NCI-H2029 treated with DMSO at 0.1 percent for 48 hours (cell line): ENCODE measurements at regions not wholly inside any gene's neighbourhood (a gene's known extent, or its start where the extent isn't known, plus 50 kb on each side); places are given as distances from the start of the nearest gene placed in this dataset.
"Not testable (repeated sequence)": the region's sequence is repeated elsewhere in the genome, so short reads cannot be mapped to it uniquely, and the experiment has no call there.

Source experiments
- DNase-seq: peaks from one replicate; lab custom pipeline; 2025; lab: John Stamatoyannopoulos, UW

- DNase-seq = no peak
These were observed 228.5 kb downstream of the ERMARD start for GRCh38 chr6:169979873-169980432.

GRCh38 chr6:169978615-169979161 is 227.3 kb downstream of the ERMARD start:
- DNase-seq = no peak

DNA sequence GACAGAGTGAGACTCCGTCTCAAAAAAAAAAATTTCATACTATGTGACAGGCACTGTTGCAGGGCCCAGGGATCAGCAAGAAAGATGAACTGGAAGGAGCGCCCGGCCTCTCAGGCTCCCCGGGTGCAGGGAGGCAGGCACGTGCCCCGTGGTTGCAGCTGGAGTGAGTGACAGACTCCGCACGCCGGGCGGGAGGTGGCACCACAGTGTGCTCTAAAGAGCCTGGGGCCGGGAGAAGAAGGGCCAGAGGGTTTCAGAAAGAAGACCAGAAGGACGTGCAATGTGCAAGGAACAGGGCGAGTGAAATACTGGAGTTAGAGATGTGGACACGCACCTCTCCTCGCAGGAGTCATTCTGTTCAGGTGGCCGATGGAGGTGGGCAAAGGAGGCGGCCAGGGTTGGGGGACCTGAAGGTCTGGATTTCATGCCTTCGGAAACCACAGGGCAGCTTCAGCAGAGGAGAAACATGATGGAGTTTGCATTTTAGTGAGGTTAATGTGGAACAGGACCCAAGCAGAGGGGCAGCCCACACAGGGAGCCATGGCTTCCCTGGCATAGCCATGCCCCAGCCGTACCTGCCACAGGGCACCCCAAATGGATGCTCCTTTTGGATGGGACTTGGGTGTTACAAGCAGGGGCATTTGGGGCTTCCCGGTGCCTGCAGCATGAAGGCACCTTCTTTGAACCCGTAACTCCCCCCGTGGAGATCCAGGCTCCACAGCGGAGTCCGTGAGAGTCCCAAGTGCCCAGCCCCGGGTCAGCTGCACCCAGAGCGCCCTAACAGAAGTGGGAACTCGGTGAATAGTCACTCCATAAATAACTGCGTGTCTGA is 226.2 kb downstream of the ERMARD start:
- DNase-seq = no peak

DNA sequence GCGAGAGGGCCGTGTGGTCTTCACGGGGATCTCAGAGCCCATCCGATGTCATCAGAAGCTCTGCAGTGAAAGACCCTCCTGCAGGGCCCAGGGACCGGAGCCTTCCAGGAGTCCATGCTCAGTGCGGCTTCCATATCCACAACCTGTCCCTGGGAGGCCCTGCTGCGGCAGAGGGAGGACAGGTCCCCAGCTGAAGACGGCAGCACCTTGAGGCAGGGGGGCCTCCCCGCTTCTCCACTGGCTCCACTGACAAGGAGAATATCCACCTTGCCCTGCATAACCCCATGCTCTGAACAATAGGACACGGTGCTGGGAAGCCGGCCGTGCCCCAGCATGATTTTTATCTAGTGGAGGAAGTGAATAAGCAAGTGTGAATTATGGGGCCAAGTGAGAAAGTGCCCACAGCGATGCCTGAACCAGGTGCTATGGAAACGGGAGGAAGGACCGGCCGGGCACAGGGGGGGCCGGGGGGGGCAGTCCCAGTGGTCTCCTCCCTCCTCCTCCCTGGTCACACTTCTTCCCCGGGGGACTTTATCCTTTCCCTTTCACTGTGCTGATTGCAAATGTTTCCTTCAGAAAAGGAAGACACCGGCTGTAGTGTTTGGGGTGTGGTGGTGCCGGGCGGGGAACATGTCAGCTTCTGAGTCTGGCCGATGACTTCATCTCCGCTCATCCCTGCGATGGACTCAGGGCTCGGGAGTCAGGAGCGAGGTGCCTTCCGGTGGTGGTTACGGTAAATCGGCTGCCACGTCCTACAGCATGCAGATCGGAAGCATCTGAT is 225.1 kb downstream of the ERMARD start:
- DNase-seq = no peak

GRCh38 chr6:169975701-169976100 is 224.3 kb downstream of the ERMARD start:
- no peak for DNase-seq

DNA sequence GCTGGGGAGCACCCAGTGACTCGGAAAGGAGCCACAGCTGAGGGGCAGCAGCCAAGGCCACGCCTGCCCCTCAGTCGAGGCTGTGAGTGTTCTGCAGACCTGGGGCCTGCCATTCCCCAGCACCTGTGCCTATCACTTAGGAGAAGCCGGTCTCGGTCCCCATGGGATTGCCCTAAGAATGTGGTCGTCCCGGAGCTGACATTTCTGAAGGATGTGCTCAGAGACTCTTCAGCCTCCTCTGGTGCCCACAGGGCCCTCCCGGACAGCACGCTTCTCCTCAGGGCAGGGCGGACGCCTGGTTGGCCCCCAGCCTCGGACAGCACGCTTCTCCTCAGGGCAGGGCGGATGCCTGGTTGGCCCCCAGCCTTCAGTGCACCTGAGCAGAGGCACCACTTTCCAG is 223.9 kb downstream of the ERMARD start:
- DNase-seq = no peak

DNA sequence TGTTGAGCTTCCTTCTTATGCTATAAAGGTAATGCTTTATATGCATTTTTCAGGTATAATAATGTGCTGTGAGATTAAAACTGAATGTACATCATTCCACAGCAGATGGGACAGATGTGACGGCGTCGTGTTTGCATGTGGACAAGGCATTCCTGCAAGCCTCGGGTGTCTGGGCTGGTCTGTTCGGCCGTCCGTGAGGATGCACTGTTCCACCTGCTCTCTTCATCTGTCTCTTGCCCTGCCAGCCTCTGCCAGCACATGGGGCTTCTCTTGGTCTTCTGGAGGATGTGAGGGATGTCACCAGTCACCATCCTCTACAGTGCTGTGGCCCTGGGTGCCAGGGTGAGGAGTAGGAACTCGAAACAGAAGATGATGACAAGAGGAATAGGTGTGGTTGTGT is 223.2 kb downstream of the ERMARD start:
- DNase-seq = no peak

DNA sequence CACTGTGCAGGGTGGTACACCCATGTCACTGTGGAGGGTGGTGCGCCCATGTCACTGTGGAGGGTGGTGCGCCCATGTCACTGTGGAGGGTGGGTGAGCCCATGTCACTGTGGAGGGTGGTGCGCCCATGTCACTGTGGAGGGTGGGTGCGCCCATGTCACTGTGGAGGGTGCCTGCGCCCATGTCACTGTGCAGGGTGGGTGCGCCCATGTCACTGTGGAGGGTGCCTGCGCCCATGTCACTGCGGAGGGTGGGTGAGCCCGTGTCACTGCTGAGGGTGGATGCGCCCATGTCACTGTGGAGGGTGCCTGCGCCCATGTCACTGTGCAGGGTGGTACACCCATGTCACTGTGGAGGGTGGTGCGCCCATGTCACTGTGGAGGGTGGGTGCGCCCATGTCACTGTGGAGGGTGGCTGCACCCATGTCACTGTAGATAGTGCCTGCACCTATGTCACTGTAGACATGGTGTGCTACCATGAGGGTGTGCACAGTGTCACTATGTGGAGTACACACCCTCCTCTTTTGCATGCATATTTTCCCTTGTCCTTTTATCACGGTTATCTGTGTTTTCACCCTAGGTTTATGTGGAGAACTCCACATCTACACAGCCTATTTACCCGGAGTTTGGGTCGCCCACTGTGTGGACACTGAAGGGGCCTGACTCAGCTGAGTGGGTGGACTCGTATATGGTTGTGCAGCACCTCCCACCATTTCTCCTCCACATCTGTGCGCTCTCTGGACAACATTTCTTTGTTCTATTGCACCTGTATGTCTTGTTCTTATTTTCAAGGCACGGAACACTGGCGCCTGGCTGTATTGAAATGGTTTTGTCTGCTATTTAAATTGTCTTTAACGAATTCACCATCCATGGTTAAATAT is 222.4 kb downstream of the ERMARD start:
- not testable (repeated sequence) for DNase-seq

- no peak for DNase-seq
These were observed 221.3 kb downstream of the ERMARD start for GRCh38 chr6:169972736-169973135.

GRCh38 chr6:169972101-169972651 is 220.8 kb downstream of the ERMARD start:
- no peak for DNase-seq

GRCh38 chr6:169971081-169971861 is 219.8 kb downstream of the ERMARD start:
- DNase-seq = no peak

- no peak for DNase-seq
These were observed 219.0 kb downstream of the ERMARD start for GRCh38 chr6:169970306-169970988.

DNA sequence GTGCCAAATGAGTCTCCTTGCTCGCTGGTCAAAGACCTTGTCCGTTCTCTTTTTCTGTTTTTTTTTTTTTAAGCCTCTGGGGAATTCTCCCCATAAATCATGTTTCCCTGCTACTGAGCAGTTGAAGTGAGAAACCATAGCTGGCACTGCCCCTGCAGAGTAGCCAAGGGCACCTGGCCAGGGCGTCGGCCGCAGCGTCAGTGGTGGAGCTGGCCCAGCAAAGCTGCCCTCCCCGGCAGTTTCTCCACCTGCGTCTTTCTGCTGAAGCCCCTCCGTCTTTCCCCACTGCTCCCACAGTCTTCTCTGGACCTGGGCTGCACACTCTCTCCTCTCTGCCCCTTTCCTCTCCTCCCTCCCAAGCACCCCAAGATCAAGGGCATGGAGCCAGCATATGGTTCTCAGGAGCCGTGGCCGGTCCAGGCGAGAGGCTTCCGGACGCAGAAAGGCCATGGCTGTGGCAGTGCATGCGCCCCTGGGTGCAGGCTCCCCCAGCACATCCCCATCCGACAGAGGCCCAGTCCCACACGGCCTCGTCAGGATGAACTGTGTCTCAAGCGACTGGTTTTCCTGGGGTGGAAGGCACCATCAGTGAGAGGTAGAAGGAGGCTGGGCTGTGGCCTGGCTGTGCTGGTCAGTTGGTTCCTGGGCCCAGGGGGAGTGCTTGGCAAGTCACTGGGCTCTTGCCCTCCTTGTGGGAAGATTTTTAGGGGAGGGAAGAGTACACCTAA is 218.1 kb downstream of the ERMARD start:
- DNase-seq = no peak

DNA sequence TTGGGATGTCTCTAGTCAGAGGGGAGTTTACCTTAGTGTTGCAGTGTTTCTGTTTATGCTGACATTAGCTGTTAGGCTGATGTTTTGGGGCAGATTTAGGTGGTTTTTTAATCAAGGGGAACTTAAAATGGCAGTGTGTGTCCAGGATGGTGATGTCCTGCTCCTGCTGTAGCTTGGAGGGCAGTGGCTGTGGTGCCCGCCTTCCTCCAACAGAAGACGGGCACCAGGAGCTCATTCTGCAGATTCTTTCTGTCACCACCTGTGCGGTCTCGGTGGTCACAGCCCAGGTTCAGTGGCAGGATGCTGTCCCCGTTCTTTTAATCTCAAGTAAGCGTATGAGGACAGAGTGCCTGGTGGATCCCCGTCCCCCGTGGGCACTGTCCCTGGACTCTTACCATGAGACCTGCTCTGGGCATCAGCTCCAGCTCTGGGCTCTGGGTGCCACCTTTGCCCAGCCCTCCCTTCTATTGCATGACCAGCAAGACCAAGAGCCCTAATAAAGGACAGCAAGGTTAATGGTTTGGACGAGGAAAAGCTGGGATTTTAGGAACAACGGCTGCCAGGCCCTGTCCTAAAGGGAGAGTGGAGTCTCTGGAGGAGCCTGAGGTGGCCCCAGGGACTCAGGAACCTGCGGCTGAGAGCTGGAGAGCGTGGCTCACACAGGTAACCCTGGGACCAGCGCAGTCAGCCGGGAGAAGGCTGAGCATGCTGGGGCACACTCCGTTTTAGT is 217.3 kb downstream of the ERMARD start:
- no peak for DNase-seq

- DNase-seq = no peak
These were observed 216.3 kb downstream of the ERMARD start for GRCh38 chr6:169967687-169968086.

- no peak for DNase-seq
These were observed 215.1 kb downstream of the ERMARD start for GRCh38 chr6:169966312-169967181.

- no peak for DNase-seq
These were observed 214.4 kb downstream of the ERMARD start for GRCh38 chr6:169965657-169966311.
